ENCODE measurements at regions not wholly inside any gene's neighbourhood (a gene's known extent, or its start where the extent isn't known, plus 50 kb on each side); places are given as distances from the start of the nearest gene placed in this dataset.

- TF ChIP-seq CTCF (IDR thresholded peaks at IDR 0.05) (no peak), POLR2A (IDR thresholded peaks at IDR 0.05) (no peak)
Measured at GRCh38 chr2:120831891-120832290, 96.2 kb downstream of the GLI2 start.
